ENCODE measurements at regions not wholly inside any gene's neighbourhood (a gene's known extent, or its start where the extent isn't known, plus 50 kb on each side); places are given as distances from the start of the nearest gene placed in this dataset.

GRCh38 chr14:98037831-98038230, 1234.2 kb downstream of the BCL11B start:
- TF ChIP-seq ZNF274 (IDR thresholded peaks at IDR 0.05; ENCODE audit: low read depth, low read length) (no peak), SUZ12 (IDR thresholded peaks at IDR 0.05; ENCODE audit: extremely low read depth, insufficient read depth, insufficient read length) (no peak)
